ENCODE measurements at regions not wholly inside any gene's neighbourhood (a gene's known extent, or its start where the extent isn't known, plus 50 kb on each side); places are given as distances from the start of the nearest gene placed in this dataset.

GRCh38 chr19:33898062-33898677, 101.5 kb downstream of the KCTD15 start:
- DNase-seq (ENCODE audit: low read depth, low spot score) = no peak

DNA sequence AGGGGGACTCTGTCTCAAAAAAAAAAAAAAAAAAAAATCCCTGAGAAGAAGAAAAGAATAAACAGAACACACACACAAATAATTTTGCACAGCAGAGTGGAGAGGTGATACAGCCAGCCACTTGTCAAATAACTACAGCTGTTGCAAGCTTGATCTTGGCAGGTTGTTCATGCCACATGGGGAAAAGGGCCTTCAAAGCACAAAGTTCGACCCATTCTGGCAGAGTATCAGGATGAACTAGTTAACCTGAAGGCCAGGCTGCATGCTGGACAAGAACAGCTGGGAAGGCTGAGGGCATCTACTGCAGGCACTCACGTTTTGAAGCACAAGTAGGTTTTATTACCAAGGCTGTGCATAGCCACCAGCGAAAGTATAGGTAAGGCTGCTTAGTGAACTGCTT, 104.1 kb downstream of the KCTD15 start:
- DNase-seq (ENCODE audit: low read depth, low spot score) = no peak

DNA sequence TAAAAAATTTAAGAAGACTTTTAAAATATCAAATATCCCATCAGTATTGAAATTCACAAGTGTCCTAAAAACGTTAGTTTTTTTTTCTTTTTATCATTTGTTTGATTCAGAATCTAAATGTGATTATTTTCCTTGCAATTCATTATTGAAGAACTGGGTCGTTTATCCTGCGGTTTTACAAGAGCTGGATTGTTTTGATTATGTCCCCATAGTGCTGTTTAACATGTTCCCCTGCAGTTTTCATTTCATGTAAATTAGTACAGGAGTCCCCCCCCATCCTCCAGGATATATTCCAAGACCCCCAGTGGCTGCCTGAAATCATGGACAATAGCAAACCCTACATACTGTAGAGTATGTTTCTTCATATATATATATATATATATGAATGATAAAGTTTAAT, 105.7 kb downstream of the KCTD15 start:
- DNase-seq (ENCODE audit: low read depth, low spot score) = no peak

GRCh38 chr19:33902802-33903488, 106.3 kb downstream of the KCTD15 start:
- DNase-seq (ENCODE audit: low read depth, low spot score) = no peak

GRCh38 chr19:33903489-33903850, 106.8 kb downstream of the KCTD15 start:
- DNase-seq (ENCODE audit: low read depth, low spot score) = no peak

DNA sequence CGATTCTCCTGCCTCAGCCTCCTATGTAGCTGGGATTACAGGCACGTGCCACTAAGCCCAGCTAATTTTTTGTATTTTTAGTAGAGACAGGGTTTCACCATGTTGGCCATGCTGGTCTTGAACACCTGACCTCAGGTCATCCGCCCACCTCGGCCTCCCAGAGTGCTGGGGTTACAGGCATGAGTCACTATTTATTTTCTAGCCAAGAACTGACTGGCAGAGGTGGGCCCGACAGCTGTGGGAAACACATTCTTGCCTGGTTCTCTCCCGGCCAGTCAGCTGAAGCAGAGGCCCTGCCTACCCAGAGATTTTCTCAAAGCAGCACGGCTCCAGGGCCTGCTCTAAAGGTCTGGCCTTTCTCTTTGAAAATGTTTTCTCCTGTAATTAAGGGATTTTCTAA, 108.0 kb downstream of the KCTD15 start:
- no peak for DNase-seq (ENCODE audit: low read depth, low spot score)

- no peak for DNase-seq (ENCODE audit: low read depth, low spot score)
These were observed 108.8 kb downstream of the KCTD15 start for GRCh38 chr19:33905473-33905936.

DNA sequence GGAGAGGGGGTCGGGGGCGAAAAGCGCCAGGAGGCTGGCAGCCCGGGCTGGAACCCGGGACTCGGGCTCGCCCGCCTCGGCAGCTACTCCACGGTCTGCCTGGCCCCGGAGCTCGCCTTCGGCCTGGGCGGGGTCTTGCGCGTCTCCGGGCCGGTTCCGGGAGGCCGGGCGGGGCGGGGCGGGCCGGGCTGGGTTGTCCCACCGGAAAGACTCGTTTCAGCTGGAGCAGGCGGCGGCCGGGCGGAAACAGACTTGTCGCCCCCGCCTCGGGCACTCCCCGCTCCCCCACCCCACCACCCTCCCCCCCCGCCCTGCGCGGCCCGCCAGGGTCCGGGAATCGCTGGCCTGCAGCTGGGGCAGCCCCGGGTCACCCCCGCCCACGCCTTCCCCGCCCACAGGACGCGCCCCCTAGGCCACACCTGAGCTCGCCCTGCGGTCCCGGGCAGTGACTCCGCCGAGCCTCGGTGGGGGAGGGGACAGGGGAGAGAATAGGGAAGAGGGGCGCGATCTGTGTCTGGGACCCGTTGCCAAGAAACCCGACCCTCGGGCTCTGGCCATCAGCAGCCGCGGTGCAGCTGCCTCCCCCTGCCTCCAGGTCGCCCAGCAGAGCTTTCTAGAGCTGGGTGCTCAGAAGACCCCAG, 109.4 kb downstream of the KCTD15 start:
- no peak for DNase-seq (ENCODE audit: low read depth, low spot score)

DNA sequence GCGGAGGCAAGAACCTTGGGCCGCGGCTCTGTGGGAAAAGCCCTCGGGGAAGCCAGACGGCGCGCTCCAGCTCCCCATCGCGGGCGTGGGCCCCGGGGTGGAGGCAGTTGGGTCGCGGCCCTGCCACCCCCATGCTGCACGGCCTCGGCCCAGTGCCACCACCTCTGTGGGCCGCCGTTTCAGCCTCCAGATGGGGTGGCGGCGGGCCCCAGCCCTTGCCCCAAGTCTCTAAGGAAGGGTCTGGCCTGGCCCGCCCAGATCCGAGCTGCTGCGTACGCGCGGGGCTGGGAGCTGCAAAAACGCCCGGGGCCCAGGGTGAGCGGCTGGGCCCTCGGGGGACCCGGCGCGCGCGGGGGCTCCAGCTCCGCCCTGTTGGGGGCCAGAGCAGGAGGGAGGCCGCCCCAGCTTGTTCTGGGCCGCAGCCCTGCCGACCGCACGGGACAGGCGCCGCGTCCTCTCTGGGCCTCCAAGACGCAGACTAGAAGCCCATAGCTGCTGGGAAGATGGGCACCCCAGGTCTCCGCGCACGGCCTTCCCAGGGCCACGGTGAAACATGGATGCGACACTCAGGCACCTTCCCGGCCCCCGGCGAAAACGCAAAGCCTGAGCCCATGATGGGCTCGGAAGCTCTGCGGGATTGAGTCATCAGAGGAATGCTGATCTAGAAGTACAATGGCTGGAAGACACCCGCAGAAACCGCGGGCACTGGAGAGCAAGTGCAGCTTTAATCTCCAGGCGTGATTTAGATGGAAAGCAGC, 110.1 kb downstream of the KCTD15 start:
- DNase-seq (ENCODE audit: low read depth, low spot score) = no peak

- no peak for DNase-seq (ENCODE audit: low read depth, low spot score)
These were observed 114.3 kb downstream of the KCTD15 start for GRCh38 chr19:33910922-33911321.

GRCh38 chr19:33914599-33914998, 117.9 kb downstream of the KCTD15 start:
- DNase-seq (ENCODE audit: low read depth, low spot score) = no peak

DNA sequence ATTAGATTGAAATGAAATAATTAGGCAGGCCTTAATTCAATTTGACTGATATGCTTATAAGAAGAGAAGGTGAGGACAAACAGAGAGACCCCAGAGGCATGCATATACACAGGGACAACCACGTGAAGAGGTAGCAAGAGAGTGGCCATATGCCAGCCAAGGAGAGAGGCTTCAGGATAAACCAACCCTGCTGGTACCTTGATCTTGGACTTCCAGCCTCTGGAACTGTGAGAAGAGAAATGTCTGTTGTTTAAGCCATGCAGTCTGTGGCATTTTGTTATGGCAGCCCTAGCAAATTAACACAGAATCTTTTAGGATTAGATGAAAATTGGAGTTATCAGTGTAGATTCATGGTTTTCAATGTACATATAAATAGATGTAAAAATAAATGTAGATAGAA, 120.1 kb downstream of the KCTD15 start:
- DNase-seq (ENCODE audit: low read depth, low spot score) = no peak

DNA sequence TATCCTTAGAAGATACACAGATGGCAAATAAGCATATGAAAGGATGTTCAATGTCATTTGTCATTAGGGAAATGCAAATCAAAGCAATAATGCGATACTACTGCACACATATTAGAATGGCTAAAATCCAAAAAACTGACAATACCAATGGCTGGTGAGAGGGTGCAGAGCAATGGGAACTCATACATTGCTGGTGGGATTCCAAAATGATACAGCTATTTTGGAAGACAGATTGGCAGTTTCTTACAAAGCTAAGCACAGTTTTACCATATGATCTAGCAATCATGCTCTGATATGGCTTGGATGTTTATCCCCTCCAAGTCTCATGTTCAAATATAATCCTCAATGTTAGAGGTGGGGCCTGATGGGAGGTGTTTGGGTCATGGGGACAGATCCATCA, 122.6 kb downstream of the KCTD15 start:
- DNase-seq (ENCODE audit: low read depth, low spot score) = no peak

- no peak for DNase-seq (ENCODE audit: low read depth, low spot score)
These were observed 124.5 kb downstream of the KCTD15 start for GRCh38 chr19:33921165-33921564.

DNA sequence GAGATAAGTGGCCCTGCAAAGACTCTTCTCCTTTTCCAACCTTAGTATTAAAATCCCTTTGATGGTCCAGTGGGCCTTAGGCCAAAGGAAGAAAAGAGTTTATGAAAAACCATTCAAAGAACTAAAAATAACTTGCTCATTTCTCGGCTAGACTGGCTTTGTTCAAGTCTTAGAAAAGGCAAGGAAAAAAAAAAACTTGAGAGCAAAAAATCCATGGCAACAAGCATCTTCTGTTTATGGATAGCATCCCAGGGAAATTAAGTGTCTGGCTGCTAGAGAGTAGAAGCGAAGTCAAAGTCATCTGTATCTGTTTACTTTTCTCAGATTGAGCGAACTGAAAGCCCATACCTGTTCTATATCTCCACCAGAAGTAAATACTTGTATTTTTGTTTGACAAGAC, 129.6 kb downstream of the KCTD15 start:
- no peak for DNase-seq (ENCODE audit: low read depth, low spot score)

GRCh38 chr19:33927789-33928457, 131.3 kb downstream of the KCTD15 start:
- no peak for DNase-seq (ENCODE audit: low read depth, low spot score)

GRCh38 chr19:33928458-33928950, 131.8 kb downstream of the KCTD15 start:
- DNase-seq (ENCODE audit: low read depth, low spot score) = no peak

DNA sequence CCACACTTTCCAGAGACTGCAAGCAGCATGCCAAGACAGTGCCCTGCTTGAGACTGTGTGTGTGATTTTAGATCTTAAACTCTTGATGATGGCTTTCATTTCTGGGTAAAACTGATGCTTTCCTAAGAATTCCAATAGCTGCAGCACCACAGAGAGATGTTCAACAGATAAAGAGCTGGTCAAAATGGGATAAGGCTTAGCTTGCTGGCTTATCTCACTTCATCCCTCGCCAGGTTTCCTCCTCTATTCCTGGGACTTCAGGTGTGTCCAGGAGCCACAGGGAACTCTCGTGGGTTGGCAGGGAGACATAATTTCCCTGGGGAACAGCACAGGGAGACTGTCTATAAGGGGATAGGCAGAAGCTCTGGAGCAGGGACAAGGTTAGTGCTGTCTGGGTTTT, 137.3 kb downstream of the KCTD15 start:
- no peak for DNase-seq (ENCODE audit: low read depth, low spot score)

- DNase-seq (ENCODE audit: low read depth, low spot score) = no peak
These were observed 142.2 kb downstream of the KCTD15 start for GRCh38 chr19:33938821-33939220.

DNA sequence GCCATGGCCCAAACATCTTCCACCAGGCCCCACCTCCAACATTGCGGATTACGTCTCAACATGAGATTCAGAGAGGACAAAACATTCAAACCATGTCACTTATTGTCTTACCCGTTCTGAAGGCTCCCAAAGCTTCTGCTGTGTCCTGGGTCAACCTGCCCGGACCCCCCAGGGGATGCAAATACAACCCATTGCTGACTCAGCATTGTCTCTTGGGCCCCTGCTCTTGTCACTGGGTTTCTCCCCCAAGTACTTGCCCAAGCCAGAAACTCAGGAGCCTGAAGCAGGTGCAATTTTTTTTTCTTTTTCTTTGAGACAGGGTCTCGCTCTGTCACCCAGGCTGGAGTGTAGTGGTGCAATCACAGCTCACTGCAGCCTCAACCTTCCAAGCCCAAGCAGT, 144.5 kb downstream of the KCTD15 start:
- no peak for DNase-seq (ENCODE audit: low read depth, low spot score)

DNA sequence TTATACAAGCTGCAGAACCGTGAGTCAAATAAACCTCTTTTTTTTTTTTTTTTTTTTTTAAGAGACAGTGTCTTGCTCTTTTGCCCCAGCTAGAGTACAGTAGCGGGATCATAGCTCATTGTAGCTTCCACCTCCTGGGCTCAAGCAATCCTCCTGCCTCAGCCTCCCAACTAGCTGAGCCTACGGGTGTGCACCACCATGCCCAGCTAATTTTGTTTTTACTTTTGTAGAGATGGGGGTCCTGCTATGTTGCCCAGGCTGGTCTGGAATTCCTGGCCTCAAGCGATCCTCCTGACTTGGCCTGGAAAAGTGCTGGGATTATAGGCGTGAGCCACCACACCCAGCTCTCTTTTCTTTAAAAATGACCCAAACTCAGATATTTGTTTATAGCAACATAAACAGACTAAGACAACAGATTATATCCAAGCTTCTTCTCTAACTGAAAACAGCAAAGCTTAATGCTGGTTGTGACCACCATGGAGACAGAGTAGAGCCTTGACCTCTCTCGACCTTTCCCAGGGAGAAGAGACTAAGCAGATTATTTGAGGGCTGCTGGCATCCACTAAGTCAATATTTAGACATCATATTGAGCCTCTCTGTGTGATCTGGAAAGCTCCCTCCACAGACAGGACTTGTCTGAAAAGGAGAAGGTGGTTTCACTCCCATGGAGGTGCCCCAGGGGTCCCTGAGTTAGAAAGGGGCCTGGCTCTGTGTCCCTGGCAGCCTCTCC, 150.0 kb downstream of the KCTD15 start:
- DNase-seq (ENCODE audit: low read depth, low spot score) = no peak
